CD4-positive, alpha-beta T cell (primary cell): ENCODE measurements at regions not wholly inside any gene's neighbourhood (a gene's known extent, or its start where the extent isn't known, plus 50 kb on each side); places are given as distances from the start of the nearest gene placed in this dataset.

ENCODE experiments used
- ATAC-seq: fragments of 200-7000 bp; cut with Tn5 transposase; one replicate; pipeline ENCODE4 v1.10.0; 2022; ENCODE audit warnings: mild to moderate bottlenecking; ENCODE audit not compliant: poor library complexity
- CTCF ChIA-PET: fragments of 350-600 bp; sonication (Branson Sonifier 250); formaldehyde crosslinking; loops from one replicate; lab custom pipeline; 2021; ENCODE audit warnings: antibody characterized with exemption, inconsistent platforms; lab: Charles Lee
- POLR2A ChIA-PET: fragments of 350-600 bp; sonication (Branson Sonifier 250); formaldehyde crosslinking; loops from one replicate; lab custom pipeline; 2021; ENCODE audit warnings: antibody characterized with exemption, inconsistent platforms; lab: Charles Lee
- DNase-seq, 14 experiments: peaks; one replicate each; pipeline ENCODE4 v3.0.0-alpha.2; 2013 to 2020; ENCODE audit warnings: mixed read lengths in 2 of 14
- H3K27ac ChIP-seq, 2 donors: one replicate each; pipeline versions ENCODE4 v1.5.1 to v1.7.0; 2013; ENCODE audit warnings: low read length in 2 of 2, low read depth in 1 of 2, mild to moderate bottlenecking in 1 of 2
- H3K27me3 ChIP-seq, 2 experiments: 1 replicate in 1 of 2; 2 replicates in 1 of 2; pipeline versions ENCODE4 v1.6.1 to v1.7.0; 2013; ENCODE audit warnings: low read length in 2 of 2, control low read depth in 1 of 2, mild to moderate bottlenecking in 1 of 2, moderate library complexity in 1 of 2; ENCODE audit not compliant: insufficient read depth in 2 of 2, control insufficient read depth in 1 of 2
- H3K36me3 ChIP-seq: one replicate; pipeline ENCODE4 v1.6.1; 2013; ENCODE audit warnings: low read length, control low read depth; ENCODE audit not compliant: insufficient read depth
- H3K4me1 ChIP-seq: one replicate; pipeline ENCODE4 v1.6.1; 2013; ENCODE audit warnings: low read length, control low read depth; ENCODE audit not compliant: insufficient read depth
- H3K4me3 ChIP-seq: one replicate; pipeline ENCODE4 v1.5.1; 2013; ENCODE audit warnings: mild to moderate bottlenecking, low read length, moderate library complexity
- H3K9me3 ChIP-seq, 2 experiments: 1 replicate in 1 of 2; 2 replicates in 1 of 2; pipeline versions ENCODE4 v1.6.1 to v1.7.0; 2013; ENCODE audit warnings: low read length in 2 of 2, mild to moderate bottlenecking in 2 of 2, control low read depth in 1 of 2, moderate library complexity in 1 of 2; ENCODE audit not compliant: control insufficient read depth in 1 of 2, insufficient read depth in 1 of 2
- H3K27ac Mint-ChIP-seq: one replicate; pipeline ENCODE4 v1.8.0; 2020; ENCODE audit warnings: mixed read lengths
- H3K27me3 Mint-ChIP-seq: one replicate; pipeline ENCODE4 v1.8.0; 2021; ENCODE audit warnings: mixed read lengths
- H3K36me3 Mint-ChIP-seq: one replicate; pipeline ENCODE4 v1.8.0; 2021; ENCODE audit warnings: low read depth, mixed read lengths
- H3K4me1 Mint-ChIP-seq: one replicate; pipeline ENCODE4 v1.8.0; 2021; ENCODE audit warnings: low read depth, mixed read lengths
- H3K4me3 Mint-ChIP-seq: one replicate; pipeline ENCODE4 v1.8.0; 2020; ENCODE audit warnings: mild to moderate bottlenecking, mixed read lengths
- H3K9me3 Mint-ChIP-seq: one replicate; pipeline ENCODE4 v1.8.0; 2020; ENCODE audit warnings: mixed read lengths
- CTCF ChIP-seq: fragments of 200-600 bp; IDR thresholded peaks from one replicate; pipeline ENCODE4 v1.8.0; 2022; ENCODE audit warnings: antibody characterized with exemption, mild to moderate bottlenecking
- intact Hi-C, 2 experiments: fragments of 100-400 bp; cut with DNase I in 1 of 2; cut with micrococcal nuclease in 1 of 2; formaldehyde crosslinking; loops; one replicate each; pipeline versions ENCODE4 v1.15.1 to v1.9.0; 2023 to 2025; cut with DNase I, micrococcal nuclease

- Histone ChIP-seq H3K27ac (no peak overlapping the region), H3K4me3 (no peak overlapping the region), H3K27me3 (no peaks in the 10 kb centered on the region), H3K4me1 (no peaks in the 10 kb centered on the region), H3K9me3 (no peaks in the 10 kb centered on the region), H3K36me3 (no peaks in the 10 kb centered on the region)
- POLR2A ChIA-PET, result no interaction called here
- H3K4me1 Mint-ChIP-seq, result peaks cover 6% of the 10 kb centered on the region
- H3K9me3 Mint-ChIP-seq, result no peaks in the 10 kb centered on the region
- CTCF ChIA-PET, result interaction anchor here (1.0 kb wide), 1 partner anchor 14 kb away, joined by 4 read pairs; no protein-coding TSS in a partner anchor
- no peaks in the 10 kb centered on the region for H3K36me3 Mint-ChIP-seq
- no peak overlapping the region for H3K4me3 Mint-ChIP-seq
- intact Hi-C loops, result no loop called here
- DNase-seq, result no peak
- no peaks in the 10 kb centered on the region for H3K27me3 Mint-ChIP-seq
- TF ChIP-seq CTCF, result no peak
- H3K27ac Mint-ChIP-seq, result no peak overlapping the region
- no peak for ATAC-seq
Observed at GRCh38 chr6:90941885-90942284, 355.0 kb upstream of the MAP3K7 start.

- POLR2A ChIA-PET, result no interaction called here
- H3K9me3 Mint-ChIP-seq, result no peaks in the 10 kb centered on the region
- intact Hi-C loops, result no loop called here
Observed at GRCh38 chr6:90940812-90941481, 354.1 kb upstream of the MAP3K7 start.

GRCh38 chr6:90939906-90940305, 353.0 kb upstream of the MAP3K7 start:
- POLR2A ChIA-PET, result no interaction called here
- Histone ChIP-seq H3K27ac (no peak overlapping the region), H3K9me3 (no peaks in the 10 kb centered on the region), H3K4me1 (no peaks in the 10 kb centered on the region), H3K4me3 (no peak overlapping the region), H3K27me3 (no peaks in the 10 kb centered on the region), H3K36me3 (no peaks in the 10 kb centered on the region)
- TF ChIP-seq CTCF, result no peak
- peaks cover 6% of the 10 kb centered on the region for H3K4me1 Mint-ChIP-seq
- peaks cover 2% of the 10 kb centered on the region for H3K27me3 Mint-ChIP-seq
- CTCF ChIA-PET, result no interaction called here
- DNase-seq (no peak), ATAC-seq (no peak)
- no peak overlapping the region for H3K27ac Mint-ChIP-seq
- no peak overlapping the region for H3K4me3 Mint-ChIP-seq
- no peaks in the 10 kb centered on the region for H3K9me3 Mint-ChIP-seq
- no peaks in the 10 kb centered on the region for H3K36me3 Mint-ChIP-seq
- intact Hi-C loops, result no loop called here

More at GRCh38 chr6:90940812-90941481, 354.1 kb upstream of the MAP3K7 start:
- Mint-ChIP-seq H3K4me1 (peaks cover 6% of the 10 kb centered on the region), H3K36me3 (no peaks in the 10 kb centered on the region), H3K27ac (no peak overlapping the region), H3K4me3 (peak overlapping the region; percentile 58), H3K27me3 (no peaks in the 10 kb centered on the region)
- CTCF ChIA-PET, result interaction anchor here (1.0 to 1.4 kb wide), 3 partner anchors 8 to 13 kb away, joined by 3 to 5 read pairs (median 4); no protein-coding TSS in a partner anchor
- peak; percentile 40 for TF ChIP-seq CTCF
- Histone ChIP-seq H3K9me3 (no peaks in the 10 kb centered on the region), H3K4me3 (no peak overlapping the region), H3K36me3 (no peaks in the 10 kb centered on the region), H3K4me1 (no peaks in the 10 kb centered on the region), H3K27ac (no peak overlapping the region), H3K27me3 (no peaks in the 10 kb centered on the region)
- ATAC-seq, result peak; percentile 84
- DNase-seq, result peak in 3 of 14 experiments; percentile 70 to 75 (median 71)
